NCI-H146 (cell line): ENCODE measurements at regions not wholly inside any gene's neighbourhood (a gene's known extent, or its start where the extent isn't known, plus 50 kb on each side); places are given as distances from the start of the nearest gene placed in this dataset.
A peak's percentile ranks its signal among the peaks of the same experiment; 100 is the strongest.
"Not testable (repeated sequence)": the region's sequence is repeated elsewhere in the genome, so short reads cannot be mapped to it uniquely, and the experiment has no call there.

Experiments used
- DNase-seq: peaks from one replicate; lab custom pipeline; 2025; lab: John Stamatoyannopoulos, UW

- DNase-seq: no peak
Observed at GRCh38 chr5:173667702-173668101, 51.3 kb upstream of the BOD1 start.

- DNase-seq: no peak
Observed at GRCh38 chr5:173668245-173668800, 51.9 kb upstream of the BOD1 start.

DNA sequence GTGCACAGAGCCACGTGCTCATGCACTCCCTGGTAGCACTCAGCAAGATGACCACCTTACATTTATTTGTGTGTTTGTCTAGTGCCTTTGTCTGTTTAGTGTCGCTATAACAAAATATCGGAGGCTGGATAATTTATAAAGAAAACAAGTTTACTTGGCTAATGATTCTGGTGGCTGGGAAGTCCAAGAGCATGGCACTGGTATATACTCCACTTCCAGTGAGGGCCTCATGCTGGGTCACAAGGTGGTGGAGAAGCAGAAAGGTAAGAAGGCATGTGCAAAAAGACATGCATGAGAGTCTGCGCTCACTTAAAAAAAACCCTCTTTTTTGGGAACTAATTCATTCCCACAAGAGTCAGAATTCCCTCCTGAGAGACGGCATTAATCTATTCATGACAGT lies 52.5 kb upstream of the BOD1 start:
- DNase-seq: no peak

- DNase-seq: no peak
Observed at GRCh38 chr5:173669483-173669882, 53.0 kb upstream of the BOD1 start.

DNA sequence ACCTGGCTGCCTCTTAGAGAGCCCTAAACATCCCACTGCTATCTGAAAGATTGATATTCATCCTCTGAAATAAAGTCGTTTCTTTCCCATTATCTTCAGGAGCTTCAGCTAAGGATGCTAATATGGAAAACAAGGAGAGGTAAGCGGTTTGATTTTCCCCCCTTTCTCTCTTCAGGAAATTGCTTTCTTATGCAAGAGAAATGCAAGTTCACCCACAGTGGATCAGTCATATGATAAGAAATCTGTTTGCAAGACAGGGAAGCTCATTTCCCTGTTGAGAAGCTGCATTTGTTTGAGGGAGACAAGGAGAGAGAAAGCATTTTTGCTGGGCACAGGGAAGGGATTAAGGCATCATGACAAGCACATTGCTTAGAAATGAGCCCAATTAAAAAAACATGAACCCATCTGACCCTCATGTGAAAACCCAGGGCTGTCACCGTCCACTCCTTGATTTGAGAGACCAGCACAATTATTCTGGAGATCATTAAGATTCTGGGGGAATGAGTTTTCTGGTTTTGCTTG lies 53.7 kb upstream of the BOD1 start:
- no peak for DNase-seq

DNA sequence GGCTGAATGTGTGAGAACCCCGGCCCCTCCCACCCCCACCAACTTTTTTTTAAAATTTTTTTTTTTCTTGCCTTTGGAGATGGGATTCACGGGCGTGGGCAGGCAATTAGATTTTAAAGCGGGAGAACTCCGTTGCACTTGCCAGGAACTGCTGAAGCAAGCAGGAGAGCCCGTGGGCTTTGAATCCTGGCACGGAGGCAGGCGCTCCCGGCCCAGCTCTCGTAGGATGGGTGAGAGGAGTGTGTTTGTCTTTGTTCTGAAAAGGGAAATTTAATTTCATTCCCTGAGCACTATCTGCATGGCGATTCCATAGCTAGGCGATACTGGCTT lies 54.3 kb upstream of the BOD1 start:
- DNase-seq: no peak

DNA sequence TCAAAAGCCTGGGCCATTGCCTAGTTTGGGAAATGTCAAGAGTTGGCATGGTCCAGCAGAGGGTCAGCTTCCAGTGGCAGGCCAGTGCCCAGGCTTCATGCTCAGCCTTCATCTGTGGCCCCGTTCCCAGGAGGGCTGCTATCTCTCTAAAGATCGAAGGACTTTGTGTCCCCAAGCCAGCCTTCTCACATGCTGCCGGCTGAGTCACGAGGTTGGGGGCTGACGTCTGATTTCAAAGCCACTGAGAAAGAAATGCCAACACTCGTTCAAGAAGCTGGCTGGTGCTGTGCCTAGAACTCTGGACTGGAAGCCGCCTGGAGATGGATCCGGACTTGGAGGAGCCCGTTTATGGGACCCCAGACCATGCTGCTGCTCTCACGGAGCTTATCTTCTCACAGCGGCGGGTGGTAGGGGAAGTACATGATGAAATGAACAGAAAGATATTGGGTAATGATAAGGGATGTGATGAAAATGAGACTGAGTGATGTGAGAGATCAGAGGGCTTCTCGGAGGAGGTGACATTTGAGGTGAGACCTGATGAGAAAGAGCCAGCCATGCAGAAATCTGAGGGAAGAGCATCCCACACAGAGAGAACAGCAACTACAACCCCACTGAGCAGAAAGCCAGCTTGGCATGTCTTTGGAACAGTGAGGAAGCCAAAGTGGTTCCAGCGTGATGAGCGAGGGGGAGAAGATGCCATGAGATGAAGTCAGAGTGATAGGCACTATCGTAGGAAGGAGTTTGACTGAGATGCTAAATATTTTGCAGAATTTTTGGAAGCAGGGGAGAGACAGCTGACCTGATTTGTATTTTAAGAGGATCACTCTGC lies 54.9 kb upstream of the BOD1 start:
- DNase-seq: no peak

DNA sequence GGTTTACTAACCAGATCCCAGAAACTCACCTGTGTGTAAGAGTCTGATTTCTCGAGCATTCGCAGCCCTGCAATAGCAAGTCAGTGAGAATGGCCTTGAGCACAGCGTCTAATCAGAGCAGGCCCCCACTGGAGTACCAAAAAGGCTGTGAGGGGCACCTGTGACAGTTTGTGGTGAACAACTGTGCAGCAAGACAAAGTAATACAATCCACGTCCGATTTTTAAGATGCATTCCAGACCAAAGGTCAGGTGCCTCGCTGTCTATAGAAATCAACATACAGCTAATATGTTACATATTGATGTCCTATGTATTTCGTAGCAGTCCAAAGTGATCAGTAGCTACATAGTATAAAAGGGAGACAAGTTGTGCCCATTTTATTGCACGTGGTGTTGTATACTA lies 55.7 kb upstream of the BOD1 start:
- no peak for DNase-seq

DNA sequence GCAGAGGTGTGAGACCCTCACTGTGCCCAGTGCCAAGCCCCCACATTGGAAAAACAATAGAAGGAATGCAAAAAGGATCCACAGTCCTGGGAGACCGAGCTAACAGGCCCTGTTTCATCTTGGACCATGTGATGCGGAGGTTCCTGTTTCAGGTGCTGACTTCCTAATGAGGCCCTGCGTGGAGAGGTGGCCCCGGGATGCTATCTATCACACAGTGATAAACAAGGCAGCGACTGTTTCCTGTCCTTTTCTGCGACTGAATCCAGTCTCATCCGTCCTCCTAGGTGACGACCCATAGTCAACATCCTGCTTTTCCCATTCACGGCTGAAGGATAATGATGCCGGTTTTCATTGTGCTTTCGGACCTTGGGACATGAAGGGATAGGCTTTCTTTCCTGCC lies 56.4 kb upstream of the BOD1 start:
- no peak for DNase-seq

GRCh38 chr5:173673295-173674101 lies 57.0 kb upstream of the BOD1 start:
- peak; percentile 7 for DNase-seq

GRCh38 chr5:173675287-173675996 lies 59.0 kb upstream of the BOD1 start:
- no peak for DNase-seq

DNA sequence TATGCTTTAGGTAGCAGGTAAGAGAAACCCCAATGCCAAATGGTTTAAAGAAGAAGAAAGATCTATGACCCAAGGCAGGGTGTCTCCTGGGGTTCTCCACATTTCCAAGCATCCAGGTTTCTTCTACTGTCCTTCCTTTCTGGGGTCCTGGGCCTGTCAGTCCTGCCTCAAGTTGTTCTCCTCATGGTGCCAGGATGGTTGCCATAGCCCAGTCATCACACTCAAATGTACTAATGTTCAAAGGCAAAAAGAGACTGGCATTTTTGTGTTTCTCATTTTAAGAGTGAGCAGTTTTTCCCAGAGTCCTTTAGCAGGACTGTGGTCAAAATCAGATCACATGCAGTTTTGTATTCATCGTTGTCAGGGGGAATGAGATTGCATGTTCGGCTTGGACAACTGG lies 59.9 kb upstream of the BOD1 start:
- DNase-seq: no peak

DNA sequence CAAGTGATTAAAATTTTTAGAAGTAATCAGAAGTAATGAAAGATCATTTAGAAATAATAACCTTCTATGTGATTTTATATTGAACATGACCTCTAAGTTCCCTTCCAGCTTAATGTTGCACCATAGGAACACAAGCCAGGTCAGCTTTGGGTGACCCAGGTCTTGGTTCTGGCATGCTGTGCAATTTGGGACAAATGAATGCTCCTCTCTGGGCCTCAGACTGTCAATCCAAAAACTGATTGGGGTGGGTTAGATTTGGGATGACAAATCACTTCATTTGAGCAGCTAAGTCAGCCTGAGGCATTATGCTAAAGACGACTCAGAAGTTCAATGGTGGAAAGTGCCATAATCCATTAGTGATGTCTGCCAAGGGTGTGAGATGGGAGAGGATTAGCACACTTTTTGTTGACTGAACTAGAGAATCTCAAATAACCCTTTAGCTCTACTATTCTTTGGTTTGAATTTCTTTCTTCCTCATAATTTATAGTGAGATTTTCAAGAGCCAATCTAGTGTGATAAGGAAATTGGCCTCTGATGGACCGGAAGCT lies 60.7 kb upstream of the BOD1 start:
- no peak for DNase-seq

DNA sequence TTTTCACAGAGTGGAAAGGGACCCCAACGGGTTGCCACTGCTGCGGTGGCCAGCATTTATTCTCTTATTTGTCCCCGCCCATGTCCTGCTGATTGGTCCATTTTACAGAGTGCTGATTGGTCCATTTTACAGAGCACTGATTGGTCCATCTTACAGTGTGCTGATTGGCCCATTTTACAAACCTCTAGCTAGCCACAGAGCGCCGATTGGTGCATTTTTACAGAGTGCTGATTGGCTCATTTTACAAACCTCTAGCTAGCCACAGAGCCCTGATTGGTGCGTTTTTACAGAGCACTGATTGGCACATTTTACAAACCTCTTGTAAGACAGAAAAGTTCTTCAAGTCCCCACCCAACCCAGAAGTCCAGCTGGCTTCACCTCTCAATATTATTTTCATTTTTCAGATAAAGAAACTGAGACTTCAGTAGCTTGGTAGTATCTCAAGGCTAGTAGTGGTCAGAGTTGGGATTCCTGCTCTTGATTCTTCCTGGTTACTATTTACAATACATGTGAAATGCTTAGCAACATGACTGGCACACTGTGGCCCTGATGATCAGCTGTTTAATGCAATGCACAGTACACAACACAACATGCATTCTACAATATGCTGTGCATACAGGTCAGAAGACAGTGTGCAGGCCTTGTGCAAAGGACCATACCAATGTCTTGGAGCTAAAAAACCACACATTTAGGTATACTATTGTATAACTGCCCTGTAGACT lies 63.6 kb upstream of the BOD1 start:
- no peak for DNase-seq

- no peak for DNase-seq
Observed at GRCh38 chr5:173680660-173681242, 64.3 kb upstream of the BOD1 start.

DNA sequence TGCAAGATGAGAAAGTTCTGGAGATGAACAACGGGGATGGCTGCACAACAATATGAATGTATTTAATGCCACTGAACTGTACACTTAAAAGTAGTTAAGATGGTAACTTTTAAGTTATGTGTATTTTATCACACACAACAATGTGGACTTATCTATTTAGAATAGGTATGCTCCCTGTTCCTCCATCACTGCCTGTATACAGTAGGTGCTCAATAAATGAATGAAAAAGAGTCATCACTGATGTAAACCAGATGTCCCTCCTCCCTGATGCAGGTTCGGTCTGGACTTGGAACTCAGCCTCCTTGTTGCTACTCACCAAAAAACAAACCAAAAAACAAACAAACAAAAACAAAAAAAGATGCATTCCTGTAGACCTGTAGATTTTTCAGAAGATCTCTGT lies 65.9 kb upstream of the BOD1 start:
- no peak for DNase-seq

DNA sequence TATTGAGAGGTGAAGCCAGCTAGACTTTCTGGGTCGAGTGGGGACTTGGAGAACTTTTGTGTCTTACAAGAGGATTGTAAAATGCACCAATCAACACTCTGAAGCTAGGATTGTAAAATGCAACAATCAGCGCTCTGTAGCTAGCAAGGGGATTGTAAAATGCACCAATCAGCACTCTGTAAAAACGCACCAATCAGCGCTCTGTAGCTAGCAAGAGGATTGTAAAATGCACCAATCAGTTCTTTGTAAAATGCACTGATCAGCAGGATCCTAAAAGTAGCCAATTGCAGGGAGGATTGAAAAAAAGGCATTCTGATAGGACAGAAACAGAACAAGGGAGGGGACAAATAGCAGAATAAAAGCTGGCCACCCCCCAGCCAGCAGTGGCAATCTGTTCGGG lies 68.1 kb upstream of the BOD1 start:
- not testable (repeated sequence) for DNase-seq

DNA sequence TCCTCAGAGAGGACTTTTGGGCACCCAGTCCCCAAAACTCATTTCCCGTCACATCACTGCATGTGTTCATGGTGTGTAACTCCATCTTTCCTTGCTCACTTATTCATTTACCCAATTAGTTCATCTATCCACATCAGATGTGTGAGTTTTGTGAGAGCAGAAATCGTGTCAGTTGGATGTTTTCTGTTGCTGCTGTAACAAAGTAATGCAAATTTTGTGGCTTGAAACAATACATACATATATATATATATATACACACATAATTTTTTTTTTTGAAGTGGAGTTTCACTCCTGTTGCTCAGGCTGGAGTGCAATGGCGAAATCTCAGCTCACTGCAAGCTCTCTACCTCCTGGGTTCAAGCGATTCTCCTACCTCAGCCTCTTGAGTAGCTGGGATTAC lies 70.5 kb upstream of the BOD1 start:
- DNase-seq: no peak

GRCh38 chr5:173688703-173689102 lies 72.3 kb upstream of the BOD1 start:
- DNase-seq: no peak

GRCh38 chr5:173689171-173689736 lies 72.8 kb upstream of the BOD1 start:
- DNase-seq: no peak
